ENCODE measurements at regions not wholly inside any gene's neighbourhood (a gene's known extent, or its start where the extent isn't known, plus 50 kb on each side); places are given as distances from the start of the nearest gene placed in this dataset.

DNA sequence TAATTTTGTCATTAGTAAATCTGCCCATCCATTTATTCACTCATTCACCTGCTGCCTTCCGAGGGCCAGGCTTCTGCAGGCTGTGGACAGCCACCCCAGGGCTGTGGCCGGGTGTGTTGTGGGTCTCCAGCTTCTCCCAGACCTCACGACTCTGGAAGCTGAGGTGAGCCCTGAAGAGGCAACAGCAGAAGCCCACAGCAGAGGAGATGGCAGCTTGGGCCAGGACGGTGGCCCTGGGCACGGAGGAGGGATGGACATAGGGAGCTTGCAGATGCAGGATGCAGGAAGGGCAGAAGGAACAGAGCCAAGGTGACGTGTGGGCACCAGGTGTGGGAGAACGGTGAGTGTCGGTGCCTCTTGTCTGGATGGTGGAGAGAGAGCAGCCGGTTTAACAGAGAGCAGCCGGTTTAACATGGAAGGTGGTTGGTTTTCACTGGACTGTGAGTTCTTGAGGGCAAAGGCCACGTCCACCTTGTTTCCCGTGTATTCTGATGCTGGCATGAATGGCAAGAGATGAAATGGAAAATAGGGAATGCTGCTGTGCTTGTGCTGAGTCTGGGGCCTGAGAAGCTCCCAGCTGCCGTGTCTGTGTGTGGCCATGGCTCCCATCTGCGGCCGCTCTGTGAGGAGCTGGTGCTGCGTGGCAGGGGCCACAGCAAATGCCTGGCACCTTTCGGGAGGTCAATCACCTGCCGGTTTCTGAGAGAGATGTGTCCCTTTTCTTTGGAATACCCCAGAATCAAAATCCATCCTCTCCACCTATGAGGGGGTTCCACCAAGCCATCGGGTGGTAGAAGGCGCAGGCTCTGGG is 669.9 kb downstream of the BRD1 start:
- DNase-seq, result no peak

DNA sequence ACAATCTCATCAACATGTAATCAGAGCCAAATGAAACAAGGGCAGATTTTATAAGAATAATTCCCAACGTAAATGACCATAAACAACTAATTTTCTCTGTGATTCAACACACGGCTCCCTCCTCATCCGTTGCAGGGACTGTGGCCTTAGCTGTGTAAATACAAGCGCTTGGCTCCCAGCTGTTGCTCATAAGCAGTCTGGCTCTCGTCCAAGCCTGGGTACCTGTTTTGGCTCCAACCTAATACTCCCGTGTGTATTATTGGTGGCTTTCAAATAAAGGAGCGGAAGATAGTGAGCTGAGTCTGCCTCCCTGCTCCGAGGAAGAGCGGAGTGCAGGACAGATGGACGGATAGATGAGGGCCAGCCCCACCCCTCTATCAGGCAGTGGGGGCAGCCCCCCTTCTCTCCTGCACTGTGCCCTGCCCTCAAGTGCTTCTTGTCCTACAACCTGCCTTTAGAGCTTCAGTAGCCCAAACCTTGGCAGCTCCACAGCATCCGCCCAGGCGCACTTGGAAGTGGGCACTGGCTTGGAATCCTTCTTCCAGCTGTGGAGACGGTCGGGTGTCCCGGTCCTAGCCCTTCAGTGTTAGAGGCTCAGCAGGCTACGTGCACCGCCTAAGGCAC is 670.9 kb downstream of the BRD1 start:
- DNase-seq, result no peak

DNA sequence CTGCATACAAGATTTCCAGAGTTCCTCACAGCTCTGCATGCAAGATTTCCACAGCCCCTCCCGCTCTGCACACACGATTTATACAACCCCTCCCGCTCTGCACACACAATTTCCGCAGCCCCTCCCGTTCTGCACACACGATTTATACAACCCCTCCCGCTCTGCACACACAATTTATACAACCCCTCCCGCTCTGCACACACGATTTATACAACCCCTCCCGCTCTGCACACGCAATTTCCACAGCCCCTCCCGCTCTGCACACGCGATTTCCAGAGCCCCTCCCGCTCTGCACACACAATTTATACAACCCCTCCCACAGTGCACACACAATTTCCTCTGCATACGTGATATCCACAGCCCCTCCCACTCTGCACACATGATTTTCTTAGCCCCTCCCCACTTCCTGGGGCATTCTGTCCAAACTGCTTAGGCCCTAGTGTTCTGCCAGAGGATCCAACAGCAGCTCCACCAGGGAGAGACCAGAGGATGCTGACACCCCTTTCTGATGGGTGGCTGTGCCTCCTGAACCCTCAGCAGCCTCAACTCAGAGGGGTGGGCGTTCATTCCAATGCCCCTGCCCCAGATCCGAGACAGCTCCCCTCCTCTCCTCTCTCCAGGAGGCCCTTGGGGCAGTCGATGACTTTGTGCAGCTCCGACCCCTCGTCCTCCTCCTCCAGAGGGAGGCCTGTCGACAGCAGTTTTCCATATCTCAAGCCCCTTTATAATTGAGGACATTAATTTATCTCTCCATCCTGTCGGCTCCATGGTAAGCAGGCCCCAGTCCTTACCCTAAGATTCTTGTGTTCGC is 671.7 kb downstream of the BRD1 start:
- peak; percentile 7 for DNase-seq

- DNase-seq, result no peak
Observed at GRCh38 chr22:49155039-49155769, 672.5 kb downstream of the BRD1 start.

DNA sequence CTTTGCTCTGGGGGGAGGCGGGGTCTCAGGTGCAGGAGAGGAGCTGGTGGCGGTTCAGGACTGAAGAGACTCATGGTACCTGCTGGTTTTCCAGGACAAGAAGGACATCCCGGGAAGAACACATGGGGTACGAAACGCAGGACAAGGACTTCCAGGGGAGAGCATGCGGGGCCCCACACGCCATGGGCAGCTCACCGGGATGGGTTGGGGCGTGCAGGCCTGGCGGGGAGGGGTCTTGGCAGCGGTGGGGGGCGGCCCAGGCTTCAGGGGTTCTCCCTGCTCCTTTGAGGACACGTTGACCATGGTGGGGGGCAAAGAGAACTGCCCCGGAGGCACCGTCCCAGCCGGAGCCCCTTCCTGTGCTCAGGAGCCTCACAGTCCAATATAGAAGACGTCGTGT is 673.2 kb downstream of the BRD1 start:
- no peak for DNase-seq

- DNase-seq, result no peak
Observed at GRCh38 chr22:49153921-49154320, 673.8 kb downstream of the BRD1 start.

GRCh38 chr22:49152939-49153770 is 674.5 kb downstream of the BRD1 start:
- DNase-seq, result no peak

GRCh38 chr22:49152127-49152938 is 675.3 kb downstream of the BRD1 start:
- DNase-seq, result no peak

GRCh38 chr22:49151256-49152126 is 676.2 kb downstream of the BRD1 start:
- no peak for DNase-seq

- no peak for DNase-seq
Observed at GRCh38 chr22:49150801-49151221, 676.9 kb downstream of the BRD1 start.

GRCh38 chr22:49149721-49150608 is 677.7 kb downstream of the BRD1 start:
- DNase-seq, result no peak

DNA sequence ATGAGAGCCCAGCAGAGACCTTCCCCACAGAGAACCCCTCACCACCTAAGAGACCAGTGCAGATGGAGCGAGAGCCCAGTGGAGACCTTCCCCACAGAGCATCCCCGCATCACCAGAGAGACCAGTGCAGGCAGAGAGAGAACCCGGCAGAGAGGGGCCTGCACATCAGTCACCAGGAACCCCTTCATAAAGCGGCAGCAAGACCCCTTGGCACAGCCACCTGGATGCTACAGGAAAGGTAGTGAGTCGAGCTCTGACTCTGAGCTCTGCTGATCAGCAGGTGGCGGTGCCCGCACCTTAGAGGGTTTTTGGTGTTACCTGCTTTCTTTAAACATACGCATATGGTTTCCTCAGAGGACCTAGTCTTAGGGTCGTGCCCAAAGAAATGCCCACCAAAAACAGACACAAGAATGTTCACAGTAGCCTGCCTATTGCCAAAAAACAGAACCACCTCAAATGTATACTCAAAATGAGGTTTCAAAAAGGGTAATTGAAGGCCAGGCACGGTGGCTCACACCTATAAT is 678.7 kb downstream of the BRD1 start:
- DNase-seq, result no peak

DNA sequence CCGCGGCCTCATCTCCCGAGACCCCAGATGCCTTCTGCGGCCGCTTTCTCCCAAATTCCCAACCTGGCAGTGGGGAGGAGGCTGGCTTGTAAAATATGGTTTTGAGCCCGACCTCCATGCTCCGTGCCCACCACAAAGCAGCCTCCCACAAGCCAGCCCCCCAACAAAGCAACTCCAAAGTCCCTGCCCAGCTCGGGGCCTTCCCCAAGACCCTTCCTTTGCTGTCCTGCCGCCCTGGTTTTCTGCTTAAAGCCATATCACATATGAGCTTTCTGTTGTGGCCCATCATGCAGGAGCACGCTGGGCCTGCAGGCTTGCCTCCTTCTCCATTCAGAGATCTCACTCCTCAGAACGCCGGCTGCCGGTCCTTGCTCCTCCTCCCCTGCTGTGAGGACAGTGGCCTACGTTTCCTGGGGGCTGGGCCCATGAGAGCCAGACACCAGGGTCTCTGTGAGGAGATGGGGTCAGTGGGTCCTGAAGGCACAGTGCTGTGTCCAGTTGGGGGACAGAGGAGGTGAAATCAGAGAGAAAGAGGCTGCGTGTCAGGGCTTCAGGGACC is 680.0 kb downstream of the BRD1 start:
- DNase-seq, result no peak

DNA sequence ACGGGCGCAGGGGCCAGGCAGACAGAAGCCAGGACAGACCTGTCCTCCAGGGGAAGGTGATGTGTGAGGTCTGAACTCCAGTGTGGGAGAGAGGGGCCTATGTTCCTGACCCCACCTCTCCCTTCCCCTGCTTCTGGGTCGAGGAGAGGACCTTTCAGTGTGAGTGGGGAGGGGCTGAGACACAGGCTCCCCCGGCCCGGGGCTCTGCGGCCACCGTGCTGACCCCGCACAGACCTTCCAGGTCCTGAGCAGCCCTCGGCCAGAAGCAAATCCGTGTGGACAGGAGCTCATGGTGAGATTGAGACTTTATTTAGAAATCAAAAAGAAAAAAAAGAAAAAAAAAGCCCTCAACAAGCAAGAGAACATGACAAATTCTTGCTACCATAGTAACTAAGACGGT is 680.5 kb downstream of the BRD1 start:
- DNase-seq, result no peak

DNA sequence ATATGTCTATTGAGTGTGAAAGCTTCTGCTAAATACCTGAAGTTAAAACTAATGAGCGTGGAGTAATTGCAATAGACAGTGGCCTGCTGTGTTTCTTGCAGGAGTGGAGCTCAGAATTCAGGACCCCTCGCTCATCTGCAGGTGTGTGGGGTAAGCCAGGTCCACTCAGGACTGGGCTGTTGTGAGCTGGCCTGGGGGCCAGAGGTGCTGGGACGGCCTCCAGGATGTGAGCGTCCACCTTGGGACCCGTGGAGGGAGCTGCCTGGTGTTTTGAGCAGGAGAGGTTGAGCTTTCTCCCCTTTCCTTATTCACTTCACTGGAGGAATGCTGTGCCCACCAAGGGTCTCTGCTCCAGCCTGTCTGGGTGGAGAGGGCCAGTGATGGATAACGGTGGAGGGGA is 681.2 kb downstream of the BRD1 start:
- DNase-seq, result no peak

DNA sequence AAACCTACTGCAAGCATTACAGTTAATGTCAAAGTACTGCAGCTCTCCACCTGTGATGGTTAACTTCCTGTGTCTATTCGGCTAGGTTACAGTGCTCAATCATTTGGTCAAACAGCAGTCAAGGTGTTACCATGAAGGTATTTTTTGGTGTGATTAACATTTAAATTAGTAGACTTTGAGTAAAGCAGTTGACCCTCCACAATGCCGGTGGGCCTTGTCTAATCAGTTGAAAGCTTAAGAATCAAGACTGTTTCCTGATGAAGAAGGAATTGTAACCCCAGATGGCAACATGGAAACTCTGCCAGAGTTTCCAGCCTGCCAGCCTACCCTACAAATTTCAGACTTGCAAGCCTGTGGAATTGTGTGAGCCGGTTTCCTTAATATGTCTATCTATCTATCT is 683.9 kb downstream of the BRD1 start:
- DNase-seq, result no peak

DNA sequence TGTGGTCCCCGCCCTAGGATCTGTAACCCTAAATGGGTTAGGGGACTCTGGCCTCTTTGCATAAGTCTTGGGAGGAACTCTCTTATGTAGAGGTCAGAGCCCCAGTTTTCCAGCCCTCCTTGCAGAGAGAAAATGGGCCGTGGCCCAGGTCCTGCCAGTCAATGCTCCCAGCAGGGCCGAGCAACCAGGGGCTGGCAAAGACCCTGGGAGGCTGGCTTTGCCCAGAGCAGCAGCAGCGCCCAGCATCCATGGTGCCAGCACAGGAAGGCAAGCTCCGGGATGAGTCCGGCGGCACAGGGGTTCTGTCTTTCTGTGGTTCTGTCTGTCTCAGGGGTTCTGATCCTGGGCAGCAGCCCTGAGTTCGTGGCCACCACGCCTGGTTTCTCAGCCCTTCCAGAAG is 684.8 kb downstream of the BRD1 start:
- DNase-seq, result no peak

DNA sequence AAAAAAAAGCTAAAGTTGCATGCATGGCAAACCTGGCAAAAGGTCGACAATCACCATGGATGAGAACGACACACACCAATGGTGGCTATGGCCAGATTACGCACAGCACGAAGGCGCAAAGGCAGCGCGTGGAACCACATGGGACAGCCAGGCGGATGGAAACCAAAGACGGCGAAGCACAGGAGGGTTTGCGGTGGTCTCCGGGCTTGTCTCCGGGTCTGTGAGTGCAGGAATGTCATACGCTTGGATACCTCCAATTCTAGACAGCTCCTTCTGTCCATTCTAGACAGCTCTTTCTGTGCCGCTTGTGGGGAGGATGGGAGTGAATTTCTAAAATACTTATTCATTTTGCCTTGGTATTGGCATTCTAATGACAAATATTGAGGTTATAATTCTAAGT is 685.4 kb downstream of the BRD1 start:
- DNase-seq, result no peak

DNA sequence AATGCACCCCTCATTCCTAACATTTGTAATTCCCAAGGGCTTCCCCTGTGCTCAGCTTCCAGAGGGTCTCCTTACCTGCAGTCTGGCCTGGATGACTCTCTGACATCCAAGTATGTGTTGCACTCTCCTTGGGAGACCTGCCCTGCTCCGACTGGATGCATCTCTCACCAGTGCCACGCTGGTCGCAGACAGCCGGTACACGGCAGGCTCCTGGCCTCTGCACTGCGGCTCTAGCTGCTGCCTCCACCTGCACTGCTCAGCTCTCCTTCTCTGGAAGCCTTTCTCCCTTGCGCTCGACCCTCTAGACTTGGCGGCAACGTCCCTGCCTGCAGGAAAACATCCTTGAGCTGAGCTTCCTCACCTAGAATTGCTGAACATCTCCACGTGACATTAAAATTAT is 685.9 kb downstream of the BRD1 start:
- DNase-seq, result no peak

Measured in hematopoietic multipotent progenitor cell treated with erythropoietin and hydrocortisone succinate and interleukin-3 and kit ligand, for 4 days (in vitro differentiated cells).